Astrocyte of the cerebellum (primary cell): ENCODE measurements at regions not wholly inside any gene's neighbourhood (a gene's known extent, or its start where the extent isn't known, plus 50 kb on each side); places are given as distances from the start of the nearest gene placed in this dataset.
"Not testable (repeated sequence)": the region's sequence is repeated elsewhere in the genome, so short reads cannot be mapped to it uniquely, and the experiment has no call there.

Experiments
- DNase-seq: peaks from one replicate; pipeline ENCODE4 v3.0.0-alpha.2; 2011; ENCODE audit warnings: low read depth
- H3K4me3 ChIP-seq: 2 replicates; pipeline ENCODE4 v1.5.1; 2011; ENCODE audit warnings: mild to moderate bottlenecking, low read depth, low read length, moderate library complexity
- CTCF ChIP-seq: IDR thresholded peaks from 2 replicates; pipeline ENCODE4 v1.5.1; 2012; ENCODE audit warnings: low read length, low read depth, moderate library complexity, mild to moderate bottlenecking; ENCODE audit errors: missing control alignments
- in situ Hi-C: cut with HindIII; loops from 2 replicates; pipeline ENCODE4 v1.10.0; 2017; ENCODE audit warnings: low sequenced_read_pairs

- in situ Hi-C loops: no loop called here
- H3K4me3 ChIP-seq: no peak overlapping the region
- DNase-seq: no peak
- TF ChIP-seq CTCF: no peak
Measured at GRCh38 chr2:82748653-82749052, 1710.4 kb downstream of the SUCLG1 start.

GRCh38 chr2:82740527-82740926 is 1718.6 kb downstream of the SUCLG1 start:
- H3K4me3 ChIP-seq: no peak overlapping the region
- in situ Hi-C loops: loop anchor here (5.0 kb wide), 1 partner anchor 38 kb away; no protein-coding TSS in a partner anchor
- no peak for DNase-seq
- no peak for TF ChIP-seq CTCF

DNA sequence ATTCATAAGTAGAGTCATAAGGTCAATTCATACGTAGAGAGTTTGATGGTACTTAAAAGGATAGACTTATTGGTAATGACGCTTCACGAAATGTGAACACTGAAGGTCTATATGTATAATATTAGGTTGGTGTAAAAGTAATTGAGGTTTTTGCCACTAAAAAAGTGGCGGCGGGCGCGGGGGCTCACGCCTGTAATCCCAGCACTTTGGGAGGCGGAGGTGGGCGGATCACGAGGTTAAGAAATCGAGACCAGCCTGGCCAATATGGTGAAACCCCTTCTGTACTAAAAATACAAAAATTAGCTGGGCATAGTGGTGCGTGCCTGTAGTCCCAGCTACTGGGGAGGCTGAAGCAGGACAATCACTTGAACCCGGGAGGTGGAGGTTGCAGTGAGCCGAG is 1721.1 kb downstream of the SUCLG1 start:
- DNase-seq, H3K4me3 ChIP-seq, in situ Hi-C loops: not testable (repeated sequence)

GRCh38 chr2:82735336-82735735 is 1723.7 kb downstream of the SUCLG1 start:
- DNase-seq: no peak
- no peak for TF ChIP-seq CTCF
- in situ Hi-C loops: no loop called here
- no peak overlapping the region for H3K4me3 ChIP-seq

- no peak overlapping the region for H3K4me3 ChIP-seq
- in situ Hi-C loops: no loop called here
- no peak for DNase-seq
- no peak for TF ChIP-seq CTCF
Measured at GRCh38 chr2:82731824-82732223, 1727.3 kb downstream of the SUCLG1 start.

DNA sequence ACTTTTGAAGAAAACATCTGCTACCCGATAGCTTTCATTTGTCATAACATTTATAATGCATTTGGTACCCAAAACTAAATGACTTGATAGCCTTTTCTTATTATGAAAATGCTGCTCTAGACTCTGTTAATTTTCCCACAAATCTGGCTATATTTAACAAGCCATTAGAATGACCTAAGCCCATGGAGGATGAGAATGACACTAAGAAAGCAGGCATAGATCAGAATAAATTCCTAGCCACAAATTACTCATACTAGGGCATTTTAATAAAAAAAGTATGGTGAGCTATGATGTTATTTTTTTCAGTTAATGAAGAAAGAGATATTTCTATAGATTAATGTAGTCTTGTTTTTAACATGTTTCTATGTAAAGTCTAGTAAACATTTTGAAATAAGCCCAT is 1728.3 kb downstream of the SUCLG1 start:
- TF ChIP-seq CTCF: no peak
- no peak overlapping the region for H3K4me3 ChIP-seq
- in situ Hi-C loops: no loop called here
- DNase-seq: no peak

- in situ Hi-C loops: no loop called here
- H3K4me3 ChIP-seq: no peak overlapping the region
- no peak for DNase-seq
- no peak for TF ChIP-seq CTCF
Measured at GRCh38 chr2:82728090-82728489, 1731.0 kb downstream of the SUCLG1 start.
